GM12874 (cell line): ENCODE measurements at regions not wholly inside any gene's neighbourhood (a gene's known extent, or its start where the extent isn't known, plus 50 kb on each side); places are given as distances from the start of the nearest gene placed in this dataset.

Experiments used
- TF ChIP-seq, protein P1 (sequence below): IDR thresholded peaks from 2 replicates; pipeline ENCODE4 v1.5.1; 2011; ENCODE audit warnings: low read depth, mild to moderate bottlenecking, control low read depth, low read length, moderate library complexity; ENCODE audit not compliant: insufficient read depth

DNA sequence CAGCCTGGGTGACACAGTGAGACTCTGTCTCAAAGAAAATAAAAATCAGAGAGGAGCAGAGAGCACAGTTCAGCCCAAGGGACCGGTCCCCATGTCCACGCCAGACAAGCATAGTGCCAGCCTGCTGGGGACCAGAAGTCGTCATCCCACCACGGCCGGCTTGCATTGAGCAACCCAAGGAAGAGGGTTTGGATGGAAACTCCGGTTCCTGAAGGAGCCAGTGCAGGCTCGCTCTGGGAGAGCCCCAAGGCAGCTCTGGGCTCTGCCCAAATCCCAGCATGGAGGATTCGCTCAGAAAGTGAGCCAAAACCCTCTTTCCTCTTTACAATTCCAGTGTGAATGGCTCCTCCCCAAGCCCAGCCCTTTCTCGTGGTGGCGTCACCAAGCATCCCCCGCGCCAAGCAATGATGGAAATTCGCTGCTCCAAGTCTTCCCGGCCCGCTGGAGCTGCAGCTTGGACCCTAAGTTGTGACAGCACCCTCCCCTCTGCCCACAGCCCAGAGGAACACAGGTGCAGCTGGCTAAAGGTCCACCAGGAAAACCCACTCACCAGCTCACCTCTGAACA is 64.1 kb upstream of the SLC25A33 start:
- TF ChIP-seq, protein P1, sequence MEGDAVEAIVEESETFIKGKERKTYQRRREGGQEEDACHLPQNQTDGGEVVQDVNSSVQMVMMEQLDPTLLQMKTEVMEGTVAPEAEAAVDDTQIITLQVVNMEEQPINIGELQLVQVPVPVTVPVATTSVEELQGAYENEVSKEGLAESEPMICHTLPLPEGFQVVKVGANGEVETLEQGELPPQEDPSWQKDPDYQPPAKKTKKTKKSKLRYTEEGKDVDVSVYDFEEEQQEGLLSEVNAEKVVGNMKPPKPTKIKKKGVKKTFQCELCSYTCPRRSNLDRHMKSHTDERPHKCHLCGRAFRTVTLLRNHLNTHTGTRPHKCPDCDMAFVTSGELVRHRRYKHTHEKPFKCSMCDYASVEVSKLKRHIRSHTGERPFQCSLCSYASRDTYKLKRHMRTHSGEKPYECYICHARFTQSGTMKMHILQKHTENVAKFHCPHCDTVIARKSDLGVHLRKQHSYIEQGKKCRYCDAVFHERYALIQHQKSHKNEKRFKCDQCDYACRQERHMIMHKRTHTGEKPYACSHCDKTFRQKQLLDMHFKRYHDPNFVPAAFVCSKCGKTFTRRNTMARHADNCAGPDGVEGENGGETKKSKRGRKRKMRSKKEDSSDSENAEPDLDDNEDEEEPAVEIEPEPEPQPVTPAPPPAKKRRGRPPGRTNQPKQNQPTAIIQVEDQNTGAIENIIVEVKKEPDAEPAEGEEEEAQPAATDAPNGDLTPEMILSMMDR = no peak

DNA sequence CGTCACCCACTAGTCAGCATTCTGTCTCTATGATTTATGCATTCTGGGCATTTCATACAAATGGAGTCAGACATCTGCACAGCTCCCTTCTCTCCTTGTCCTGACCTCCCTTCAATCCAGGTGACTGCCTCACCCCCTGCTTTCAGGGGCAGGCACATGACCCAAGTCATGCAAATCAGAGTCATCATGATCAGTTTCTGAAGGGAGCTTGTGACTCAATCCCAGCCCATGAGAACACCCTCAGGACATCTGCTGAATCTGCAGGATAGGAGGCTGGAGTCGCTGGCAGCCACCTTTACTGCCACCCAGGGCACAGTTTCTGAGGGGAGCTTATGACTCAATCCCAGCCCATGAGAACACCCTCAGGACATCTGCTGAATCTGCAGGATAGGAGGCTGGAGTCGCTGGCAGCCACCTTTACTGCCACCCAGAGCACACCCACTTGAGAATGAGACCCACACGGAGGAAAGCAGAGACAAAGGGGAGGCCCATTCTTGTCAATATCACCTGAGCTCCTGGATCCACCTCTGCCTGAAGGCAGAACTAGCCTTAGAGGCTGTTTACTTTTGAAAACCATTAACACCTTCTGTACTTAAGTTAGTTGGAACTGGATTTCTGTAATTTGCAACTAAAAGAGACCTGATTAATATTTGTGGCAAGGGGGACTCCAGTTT is 62.3 kb upstream of the SLC25A33 start:
- TF ChIP-seq, protein P1 = no peak

- TF ChIP-seq, protein P1 = no peak
These were observed 61.7 kb upstream of the SLC25A33 start for GRCh38 chr1:9477535-9477934.

DNA sequence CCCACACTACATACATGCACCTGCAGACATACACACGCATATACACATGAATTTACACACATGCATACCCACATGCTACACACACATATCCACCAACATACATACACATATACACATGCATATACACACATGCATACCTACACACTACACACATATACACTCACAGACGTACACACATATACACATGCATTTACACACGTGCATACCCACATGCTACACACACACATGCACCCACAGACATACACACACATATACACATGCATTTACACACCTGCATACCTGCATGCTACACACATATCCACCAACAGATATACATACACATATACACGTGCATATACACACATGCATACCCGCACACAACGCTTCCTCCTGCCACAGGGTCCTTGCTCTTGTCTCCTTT is 61.2 kb upstream of the SLC25A33 start:
- TF ChIP-seq, protein P1 = no peak

DNA sequence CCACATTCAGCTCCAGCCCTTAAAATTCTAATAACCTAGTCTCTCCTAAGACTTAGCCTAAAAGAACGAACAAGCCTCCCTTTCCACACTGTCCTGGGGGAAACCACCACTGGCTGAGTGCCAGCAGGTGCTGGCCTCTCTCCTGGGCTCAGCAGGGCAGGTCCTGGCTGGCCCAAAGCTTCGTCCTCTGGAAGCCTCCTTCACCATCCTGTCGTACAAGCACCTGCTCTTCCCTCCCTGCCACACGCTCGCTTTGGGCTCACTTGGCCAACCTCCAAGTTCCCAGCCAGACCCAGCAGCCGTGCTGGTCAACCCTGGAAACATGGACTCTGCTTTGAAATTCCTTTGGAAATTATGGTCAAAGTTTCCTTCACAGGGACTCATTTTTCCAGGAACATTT is 58.2 kb upstream of the SLC25A33 start:
- TF ChIP-seq, protein P1 = no peak

- TF ChIP-seq, protein P1 = no peak
These were observed 56.9 kb upstream of the SLC25A33 start for GRCh38 chr1:9482403-9482802.

DNA sequence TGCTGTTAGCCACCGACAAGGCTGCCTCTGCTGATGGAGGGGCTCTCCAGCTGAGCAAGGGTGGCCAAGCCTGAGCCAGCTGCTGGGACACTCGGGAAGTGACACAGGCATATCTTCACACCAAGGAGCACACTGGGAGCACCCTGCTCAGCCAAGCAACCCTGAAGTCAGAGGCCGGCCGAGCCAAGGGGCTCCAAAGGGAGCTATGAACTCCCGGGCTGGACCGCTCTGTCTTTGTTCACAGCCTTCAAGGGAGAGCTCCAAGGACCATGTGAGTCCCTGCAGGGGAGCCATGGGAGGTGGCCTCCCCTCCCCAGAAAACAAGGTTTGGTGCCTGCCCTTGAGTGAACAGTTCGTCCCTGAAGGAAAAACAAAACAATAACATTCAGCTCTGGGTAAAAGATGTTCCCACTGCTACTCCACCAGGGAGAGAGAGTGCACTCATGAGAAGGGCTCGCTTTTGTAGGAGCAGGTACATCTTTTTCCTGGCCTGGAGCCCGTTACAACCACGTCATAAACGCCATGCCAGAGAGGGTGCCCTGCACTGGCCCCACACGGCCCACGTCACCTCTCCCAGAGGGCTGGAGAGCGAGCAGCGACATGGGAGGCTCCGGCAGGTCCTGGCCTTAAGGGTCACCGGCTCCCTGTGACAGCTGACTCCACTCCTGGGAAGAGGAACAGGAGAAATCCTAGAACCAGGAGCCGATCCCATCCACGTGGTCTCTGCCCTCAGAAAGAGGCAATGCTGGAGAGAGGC is 56.3 kb upstream of the SLC25A33 start:
- TF ChIP-seq, protein P1 = no peak
